Upper lobe of right lung (tissue), 1 donor: ENCODE measurements at regions not wholly inside any gene's neighbourhood (a gene's known extent, or its start where the extent isn't known, plus 50 kb on each side); places are given as distances from the start of the nearest gene placed in this dataset.

Experiments
- ATAC-seq: fragments of 200-7000 bp; cut with Tn5 transposase; one replicate; pipeline ENCODE4 v1.9.1; 2020; ENCODE audit warnings: mild to moderate bottlenecking, moderate library complexity
- DNase-seq: peaks from one replicate; pipeline ENCODE4 v3.0.0-alpha.2; 2020
- H3K27ac ChIP-seq: fragments of 200-600 bp; one replicate; pipeline ENCODE4 v1.8.0; 2022
- H3K27me3 ChIP-seq: fragments of 200-600 bp; one replicate; pipeline ENCODE4 v1.8.0; 2022; ENCODE audit warnings: mild to moderate bottlenecking
- H3K36me3 ChIP-seq: fragments of 200-600 bp; one replicate; pipeline ENCODE4 v1.8.0; 2022
- H3K4me1 ChIP-seq: fragments of 200-600 bp; one replicate; pipeline ENCODE4 v1.8.0; 2022
- H3K4me3 ChIP-seq: fragments of 200-600 bp; one replicate; pipeline ENCODE4 v1.8.0; 2022; ENCODE audit warnings: mild to moderate bottlenecking
- H3K9me3 ChIP-seq: fragments of 200-600 bp; one replicate; pipeline ENCODE4 v1.8.0; 2022
- intact Hi-C: fragments of 100-400 bp; cut with DNase I; formaldehyde crosslinking; loops from one replicate; pipeline ENCODE4 v1.11.0; 2022
- TF ChIP-seq, protein P1 (sequence below): fragments of 200-600 bp; IDR thresholded peaks from one replicate; pipeline ENCODE4 v1.8.0; 2022; ENCODE audit warnings: antibody characterized with exemption
- donor health status: DM: no; HTN: yes; CAD: no; lungs with severe emphysema.

DNA sequence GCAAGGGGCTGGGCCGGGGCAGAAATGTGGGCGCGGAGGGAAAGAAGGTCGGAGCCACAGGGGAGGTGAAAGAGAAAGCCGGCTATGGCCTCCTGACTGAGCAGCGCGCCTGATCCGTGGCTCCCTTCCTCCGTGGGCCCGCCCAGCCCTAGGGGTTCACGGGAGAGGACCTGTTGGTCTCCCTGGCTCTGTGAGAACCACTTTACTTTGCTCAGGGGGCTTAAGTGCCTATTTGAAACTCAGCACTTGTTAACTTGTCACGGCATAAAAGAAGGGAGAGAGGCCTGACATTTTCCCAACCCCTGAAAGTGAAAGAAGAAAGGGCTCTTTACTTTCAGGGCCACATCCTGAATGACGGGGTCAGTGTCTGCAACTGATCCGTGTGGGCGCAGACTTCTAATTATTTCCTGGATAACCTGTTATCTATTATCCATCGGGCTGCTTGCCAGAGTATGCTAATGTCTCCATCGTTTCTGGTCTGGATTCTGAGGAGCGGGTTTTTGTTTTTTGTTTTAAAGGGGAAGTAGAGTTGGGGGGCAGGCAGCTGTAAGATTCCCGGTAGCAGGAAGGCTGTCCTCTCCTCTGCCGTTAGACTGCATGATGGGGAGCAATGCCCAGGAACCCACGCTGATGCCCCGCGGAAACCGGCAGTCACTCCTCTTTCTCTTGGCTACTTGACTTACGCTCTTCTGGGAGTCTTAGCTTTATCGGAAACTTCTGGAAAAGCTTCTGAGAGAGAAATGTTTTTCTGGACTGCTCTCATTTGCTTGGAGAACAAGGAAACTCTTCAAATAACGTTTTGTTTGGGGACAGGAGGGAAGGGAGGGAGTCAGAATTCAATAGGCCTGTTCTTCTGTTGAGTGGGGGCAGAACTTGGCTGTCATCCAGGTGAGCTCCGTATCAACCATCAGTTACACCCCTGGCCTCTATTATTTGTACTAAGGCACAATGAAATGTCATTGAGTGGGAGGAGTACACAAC is 127.7 kb upstream of the MAX start:
- peak; percentile 76 for ATAC-seq
- Histone ChIP-seq H3K27me3 (no peaks in the 10 kb centered on the region), H3K27ac (peak overlapping the region; percentile 87), H3K9me3 (no peaks in the 10 kb centered on the region), H3K4me1 (peaks cover 38% of the 10 kb centered on the region), H3K36me3 (no peaks in the 10 kb centered on the region), H3K4me3 (peak overlapping the region; percentile 48)
- TF ChIP-seq, protein P1, sequence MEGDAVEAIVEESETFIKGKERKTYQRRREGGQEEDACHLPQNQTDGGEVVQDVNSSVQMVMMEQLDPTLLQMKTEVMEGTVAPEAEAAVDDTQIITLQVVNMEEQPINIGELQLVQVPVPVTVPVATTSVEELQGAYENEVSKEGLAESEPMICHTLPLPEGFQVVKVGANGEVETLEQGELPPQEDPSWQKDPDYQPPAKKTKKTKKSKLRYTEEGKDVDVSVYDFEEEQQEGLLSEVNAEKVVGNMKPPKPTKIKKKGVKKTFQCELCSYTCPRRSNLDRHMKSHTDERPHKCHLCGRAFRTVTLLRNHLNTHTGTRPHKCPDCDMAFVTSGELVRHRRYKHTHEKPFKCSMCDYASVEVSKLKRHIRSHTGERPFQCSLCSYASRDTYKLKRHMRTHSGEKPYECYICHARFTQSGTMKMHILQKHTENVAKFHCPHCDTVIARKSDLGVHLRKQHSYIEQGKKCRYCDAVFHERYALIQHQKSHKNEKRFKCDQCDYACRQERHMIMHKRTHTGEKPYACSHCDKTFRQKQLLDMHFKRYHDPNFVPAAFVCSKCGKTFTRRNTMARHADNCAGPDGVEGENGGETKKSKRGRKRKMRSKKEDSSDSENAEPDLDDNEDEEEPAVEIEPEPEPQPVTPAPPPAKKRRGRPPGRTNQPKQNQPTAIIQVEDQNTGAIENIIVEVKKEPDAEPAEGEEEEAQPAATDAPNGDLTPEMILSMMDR = no peak
- DNase-seq = peak; percentile 76
- intact Hi-C loops = no loop called here

DNA sequence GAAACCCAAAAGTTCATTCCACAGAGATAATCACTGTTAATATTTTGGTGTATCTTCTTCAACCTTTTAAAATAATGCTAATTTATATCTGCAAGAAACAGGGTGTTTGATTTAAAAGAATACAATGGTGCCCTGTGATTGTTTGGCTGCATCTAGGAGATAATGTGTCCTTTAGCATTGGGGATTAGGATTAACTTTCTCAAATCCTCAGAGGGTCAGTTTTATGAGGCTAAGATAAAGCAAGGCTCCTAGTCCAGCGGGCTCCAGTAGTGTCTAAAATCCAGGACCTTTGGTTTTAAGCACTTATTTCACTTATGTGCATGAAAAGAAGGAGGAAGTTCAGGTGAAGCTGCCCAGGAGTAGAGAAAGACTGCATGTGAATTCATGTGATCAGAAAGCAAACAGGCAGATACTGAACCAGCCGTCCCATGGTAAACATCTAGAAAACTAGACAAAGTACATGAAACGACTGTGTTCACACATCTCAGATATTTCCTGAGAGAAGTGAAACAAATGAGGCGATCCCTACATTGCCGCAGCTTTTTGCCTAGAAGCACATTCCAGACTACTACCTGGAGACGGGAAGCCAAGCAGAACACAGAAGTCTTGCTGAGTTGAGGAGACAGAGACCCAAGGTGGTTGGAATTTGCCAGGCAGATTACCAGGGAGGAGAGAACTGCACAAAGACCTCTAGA is 129.1 kb upstream of the MAX start:
- peaks cover 33% of the 10 kb centered on the region for H3K4me1 ChIP-seq
- intact Hi-C loops = no loop called here
- no peaks in the 10 kb centered on the region for H3K27me3 ChIP-seq
- no peaks in the 10 kb centered on the region for H3K36me3 ChIP-seq
- no peaks in the 10 kb centered on the region for H3K9me3 ChIP-seq
- DNase-seq (no peak), ATAC-seq (peak; percentile 8)
- no peak overlapping the region for H3K4me3 ChIP-seq
- peak overlapping the region; percentile 87 for H3K27ac ChIP-seq
- TF ChIP-seq, protein P1 = no peak

DNA sequence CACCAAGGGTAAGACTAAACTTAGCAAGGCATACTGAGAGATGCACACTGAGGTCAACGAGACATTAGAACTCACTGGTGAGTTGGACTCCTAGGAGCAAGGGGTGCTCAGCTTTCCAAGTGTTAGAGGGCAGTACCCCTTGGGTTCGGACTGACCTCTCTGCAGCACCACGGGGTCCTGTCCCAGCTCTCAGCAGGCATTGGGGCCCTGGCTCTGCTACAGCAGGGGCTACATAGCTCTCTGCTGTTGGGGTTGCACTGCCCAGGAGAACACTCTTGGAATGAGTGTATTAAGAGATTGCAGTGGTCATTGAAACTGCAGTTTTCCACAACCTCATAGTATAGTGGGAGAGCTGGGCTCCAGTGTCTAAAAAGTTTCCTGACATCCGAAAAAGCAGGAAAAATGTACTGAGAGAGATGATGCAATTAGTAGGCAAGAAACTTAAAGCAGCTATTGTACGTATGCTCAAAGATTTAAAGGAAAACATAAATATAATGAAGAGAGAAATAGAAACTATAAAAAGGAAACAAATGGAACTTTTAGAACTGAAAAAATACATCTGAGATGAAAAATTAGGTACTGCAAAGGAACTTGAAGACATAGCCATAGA is 132.5 kb upstream of the MAX start:
- intact Hi-C loops = no loop called here
- DNase-seq = no peak
- Histone ChIP-seq H3K4me3 (no peak overlapping the region), H3K27ac (no peak overlapping the region), H3K4me1 (peaks cover 18% of the 10 kb centered on the region), H3K36me3 (no peaks in the 10 kb centered on the region), H3K9me3 (no peaks in the 10 kb centered on the region), H3K27me3 (no peaks in the 10 kb centered on the region)
- TF ChIP-seq, protein P1 = no peak
- no peak for ATAC-seq

DNA sequence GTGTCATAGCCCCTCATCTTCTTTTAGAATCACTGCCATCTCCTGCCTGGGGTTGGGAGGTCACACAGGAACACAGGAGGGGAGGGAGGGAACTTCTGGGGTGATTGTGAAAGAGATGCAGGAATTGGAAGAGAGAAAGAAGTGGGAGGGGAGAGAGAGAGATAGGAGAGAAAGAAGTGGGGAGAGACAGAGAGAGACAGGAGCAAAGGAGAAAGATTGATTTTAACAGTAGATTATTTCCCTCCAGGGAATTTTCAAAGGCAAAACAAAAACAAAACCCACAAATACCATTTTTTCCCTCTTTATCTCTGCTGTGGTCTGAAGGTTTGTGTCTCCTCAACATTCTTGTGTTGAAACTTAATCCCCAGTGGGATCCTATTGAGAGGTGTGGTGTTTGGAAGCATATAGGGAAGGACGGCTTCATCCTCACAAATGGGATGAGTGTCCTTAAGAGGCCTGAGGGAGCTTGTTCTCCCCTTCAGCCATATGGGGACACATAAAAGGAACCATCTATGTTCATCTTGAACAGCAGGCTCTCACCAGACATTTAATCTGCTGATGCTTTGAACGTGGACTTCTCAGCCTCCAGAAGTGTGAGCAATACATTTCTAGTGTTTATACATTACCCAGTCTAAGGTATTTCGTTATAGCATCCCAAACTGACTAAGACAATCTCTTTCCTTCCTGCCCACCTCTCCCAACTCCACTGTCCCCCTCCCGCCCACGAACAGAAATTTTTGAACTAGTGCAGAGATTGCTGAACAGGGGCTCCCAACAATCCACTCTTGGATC is 134.9 kb upstream of the MAX start:
- H3K36me3 ChIP-seq = no peaks in the 10 kb centered on the region
- intact Hi-C loops = no loop called here
- no peaks in the 10 kb centered on the region for H3K27me3 ChIP-seq
- no peak for DNase-seq
- H3K4me3 ChIP-seq = no peak overlapping the region
- H3K9me3 ChIP-seq = no peaks in the 10 kb centered on the region
- peaks cover 4% of the 10 kb centered on the region for H3K4me1 ChIP-seq
- no peak overlapping the region for H3K27ac ChIP-seq
- no peak for ATAC-seq
- TF ChIP-seq, protein P1 = no peak

DNA sequence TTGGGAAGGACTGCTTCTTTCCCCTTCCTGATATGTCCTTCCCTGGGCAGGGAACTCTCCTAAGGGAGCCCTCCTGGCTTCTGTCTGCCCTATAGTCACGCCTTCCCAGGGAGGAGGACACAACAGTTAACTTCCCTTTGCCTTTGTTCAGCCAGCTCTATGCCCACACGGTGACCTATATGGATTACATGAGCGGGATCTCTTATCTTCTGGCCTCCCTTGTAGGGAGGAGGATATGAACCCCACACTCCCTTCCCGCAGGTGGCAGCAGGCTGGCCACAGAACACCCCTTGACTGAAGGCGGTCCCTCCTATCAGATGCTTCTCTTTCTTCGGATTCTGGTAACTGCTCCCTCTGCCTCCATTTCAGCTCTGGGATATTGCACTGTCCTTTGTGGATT is 135.6 kb upstream of the MAX start:
- no peak overlapping the region for H3K27ac ChIP-seq
- H3K27me3 ChIP-seq = no peaks in the 10 kb centered on the region
- H3K36me3 ChIP-seq = no peaks in the 10 kb centered on the region
- peaks cover 4% of the 10 kb centered on the region for H3K4me1 ChIP-seq
- no peak overlapping the region for H3K4me3 ChIP-seq
- intact Hi-C loops = no loop called here
- ATAC-seq = peak; percentile 52
- TF ChIP-seq, protein P1 = no peak
- no peak for DNase-seq
- H3K9me3 ChIP-seq = no peaks in the 10 kb centered on the region
